Hippocampal formation (tissue), 2 donors: ENCODE measurements at regions not wholly inside any gene's neighbourhood (a gene's known extent, or its start where the extent isn't known, plus 50 kb on each side); places are given as distances from the start of the nearest gene placed in this dataset.
A peak's percentile ranks its signal among the peaks of the same experiment; 100 is the strongest.

Experiments used
- DNase-seq, 2 donors: peaks; one replicate each; lab custom pipeline; 2025; lab: John Stamatoyannopoulos, UW

GRCh38 chr11:131052367-131052766 is 136.1 kb upstream of the SNX19 start:
- no peak for DNase-seq

- no peak for DNase-seq
These were observed 139.8 kb upstream of the SNX19 start for GRCh38 chr11:131056036-131056435.

- DNase-seq = no peak
These were observed 147.4 kb upstream of the SNX19 start for GRCh38 chr11:131063638-131064037.

- DNase-seq = peak; percentile 51 to 56
These were observed 148.2 kb upstream of the SNX19 start for GRCh38 chr11:131064373-131064991.

- no peak for DNase-seq
These were observed 149.4 kb upstream of the SNX19 start for GRCh38 chr11:131065435-131066413.

- DNase-seq = no peak
These were observed 150.3 kb upstream of the SNX19 start for GRCh38 chr11:131066551-131066950.

GRCh38 chr11:131070365-131070764 is 154.1 kb upstream of the SNX19 start:
- no peak for DNase-seq

GRCh38 chr11:131073167-131073566 is 156.9 kb upstream of the SNX19 start:
- no peak for DNase-seq

GRCh38 chr11:131074573-131074972 is 158.3 kb upstream of the SNX19 start:
- DNase-seq = no peak

GRCh38 chr11:131077340-131077739 is 161.1 kb upstream of the SNX19 start:
- no peak for DNase-seq

- no peak for DNase-seq
These were observed 162.8 kb upstream of the SNX19 start for GRCh38 chr11:131079036-131079435.

GRCh38 chr11:131089727-131090245 is 173.5 kb upstream of the SNX19 start:
- no peak for DNase-seq

- no peak for DNase-seq
These were observed 176.2 kb upstream of the SNX19 start for GRCh38 chr11:131092469-131092868.

GRCh38 chr11:131094827-131095226 is 178.5 kb upstream of the SNX19 start:
- no peak for DNase-seq

GRCh38 chr11:131095511-131096185 is 179.4 kb upstream of the SNX19 start:
- DNase-seq = no peak

GRCh38 chr11:131099013-131099412 is 182.7 kb upstream of the SNX19 start:
- DNase-seq = no peak

- no peak for DNase-seq
These were observed 183.5 kb upstream of the SNX19 start for GRCh38 chr11:131099746-131100145.

GRCh38 chr11:131108760-131109159 is 192.5 kb upstream of the SNX19 start:
- DNase-seq = no peak

GRCh38 chr11:131109257-131109656 is 193.0 kb upstream of the SNX19 start:
- no peak for DNase-seq

GRCh38 chr11:131109790-131110189 is 193.5 kb upstream of the SNX19 start:
- DNase-seq = no peak

GRCh38 chr11:131111775-131112174 is 195.5 kb upstream of the SNX19 start:
- no peak for DNase-seq

GRCh38 chr11:131118247-131118646 is 202.0 kb upstream of the SNX19 start:
- DNase-seq = no peak
